ENCODE measurements at regions not wholly inside any gene's neighbourhood (a gene's known extent, or its start where the extent isn't known, plus 50 kb on each side); places are given as distances from the start of the nearest gene placed in this dataset.

GRCh38 chr1:58204284-58204683 lies 342.2 kb downstream of the OMA1 start:
- no peak for TF ChIP-seq CTCF (IDR thresholded peaks at IDR 0.05)
- no peak for TF ChIP-seq ZFX (IDR thresholded peaks at IDR 0.05; ENCODE audit: borderline replicate concordance)
- no peak overlapping the region for H3K27ac ChIP-seq

GRCh38 chr1:58201492-58202106 lies 344.9 kb downstream of the OMA1 start:
- TF ChIP-seq ZFX (IDR thresholded peaks at IDR 0.05; ENCODE audit: borderline replicate concordance) = no peak
- H3K27ac ChIP-seq = no peak overlapping the region

GRCh38 chr1:58200437-58200836 lies 346.1 kb downstream of the OMA1 start:
- no peak overlapping the region for H3K27ac ChIP-seq
- TF ChIP-seq ZFX (IDR thresholded peaks at IDR 0.05; ENCODE audit: borderline replicate concordance) = no peak
- no peak for TF ChIP-seq CTCF (IDR thresholded peaks at IDR 0.05)

GRCh38 chr1:58197811-58198210 lies 348.7 kb downstream of the OMA1 start:
- no peak for TF ChIP-seq ZFX (IDR thresholded peaks at IDR 0.05; ENCODE audit: borderline replicate concordance)
- no peak for TF ChIP-seq CTCF (IDR thresholded peaks at IDR 0.05)
- no peak overlapping the region for H3K27ac ChIP-seq

DNA sequence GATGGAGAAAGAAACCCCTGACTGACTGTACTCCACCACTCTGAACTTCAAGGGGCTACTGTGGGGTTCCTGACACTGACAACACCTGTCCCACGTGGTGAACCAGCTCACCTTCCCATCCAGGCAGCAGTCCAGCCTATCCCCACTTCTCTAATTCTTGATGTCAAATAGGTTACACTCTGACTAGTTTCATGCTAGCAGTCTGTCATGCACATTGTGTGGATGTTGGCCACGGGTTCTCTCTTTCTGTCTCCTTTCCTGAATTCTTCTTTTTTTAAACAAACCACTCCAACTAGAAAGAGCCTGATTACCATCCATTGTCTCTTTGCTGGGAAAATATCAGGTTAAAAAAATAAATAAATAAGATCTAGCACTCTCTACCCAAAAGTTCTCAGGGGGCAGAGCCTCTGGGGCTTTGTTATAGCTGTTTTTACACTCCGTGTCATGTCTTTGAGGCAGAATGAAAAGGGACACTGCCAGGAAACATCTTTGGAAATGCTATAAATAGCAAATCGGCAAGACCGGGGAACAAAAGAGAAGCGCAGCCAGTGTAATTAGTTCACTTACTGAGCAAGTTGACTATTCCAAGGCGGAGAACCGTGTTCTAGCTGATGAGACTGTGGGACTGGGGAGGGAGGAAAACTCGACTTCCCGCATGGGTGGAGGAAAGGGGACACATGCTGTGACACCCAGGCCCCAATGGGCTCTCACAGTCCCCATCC lies 356.1 kb downstream of the OMA1 start:
- no peak overlapping the region for H3K27ac ChIP-seq

DNA sequence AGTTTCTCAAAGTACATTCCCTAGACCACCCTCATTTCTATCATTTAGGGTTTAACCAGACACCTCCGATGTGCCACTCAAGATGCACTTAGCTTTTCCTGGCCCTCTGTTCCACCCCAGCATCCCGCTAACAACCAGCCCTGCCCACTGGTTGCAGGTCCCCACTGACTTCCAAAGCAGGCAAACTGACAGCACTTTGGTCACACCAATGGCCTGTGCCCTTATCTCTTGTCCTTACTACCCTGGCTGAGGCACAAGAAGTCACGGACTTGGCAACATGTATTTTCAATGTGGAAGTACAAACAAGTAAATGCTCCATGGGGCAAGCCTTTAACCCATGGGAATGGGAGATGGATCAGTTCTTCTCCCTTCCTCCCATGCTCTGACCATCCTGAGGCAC lies 357.1 kb downstream of the OMA1 start:
- H3K27ac ChIP-seq = no peak overlapping the region
- TF ChIP-seq ZFX (IDR thresholded peaks at IDR 0.05; ENCODE audit: borderline replicate concordance) (no peak), CTCF (IDR thresholded peaks at IDR 0.05) (no peak)

More for the DNA sequence above, 356.1 kb downstream of the OMA1 start:
- TF ChIP-seq CTCF (IDR thresholded peaks at IDR 0.05) (no peak), ZFX (IDR thresholded peaks at IDR 0.05; ENCODE audit: borderline replicate concordance) (no peak)

GRCh38 chr1:58183286-58183685 lies 363.2 kb downstream of the OMA1 start:
- peak overlapping the region; percentile 58 for H3K27ac ChIP-seq
- TF ChIP-seq CTCF (IDR thresholded peaks at IDR 0.05) (no peak), ZFX (IDR thresholded peaks at IDR 0.05; ENCODE audit: borderline replicate concordance) (no peak)

All from 22Rv1 (cell line).